Mesendoderm (in vitro differentiated cells): ENCODE measurements at regions not wholly inside any gene's neighbourhood (a gene's known extent, or its start where the extent isn't known, plus 50 kb on each side); places are given as distances from the start of the nearest gene placed in this dataset.

Experiments
- DNase-seq: peaks from one replicate; pipeline ENCODE4 v3.0.0; 2013
- H2AK5ac ChIP-seq: 2 replicates; pipeline ENCODE4 v1.6.1; 2013; ENCODE audit warnings: low read length, inconsistent platforms
- H2BK120ac ChIP-seq: 2 replicates; pipeline ENCODE4 v1.6.1; 2013; ENCODE audit warnings: low read depth, mild to moderate bottlenecking, low read length, moderate library complexity, mixed read lengths
- H2BK15ac ChIP-seq: replicated peaks from 2 replicates; pipeline ENCODE4 v1.6.1; 2013; ENCODE audit warnings: low read depth, mild to moderate bottlenecking, moderate library complexity
- H2BK5ac ChIP-seq: 2 replicates; pipeline ENCODE4 v1.6.1; 2013; ENCODE audit warnings: low read length, inconsistent platforms
- H3K18ac ChIP-seq: 2 replicates; pipeline ENCODE4 v1.6.1; 2013; ENCODE audit warnings: mild to moderate bottlenecking, low read length, mixed read lengths
- H3K23ac ChIP-seq: one replicate; pipeline ENCODE4 v1.6.1; 2013; ENCODE audit warnings: low read length
- H3K27ac ChIP-seq: 2 replicates; pipeline ENCODE4 v1.5.1; 2013; ENCODE audit warnings: low read depth, mild to moderate bottlenecking, inconsistent platforms, low read length, moderate library complexity
- H3K27me3 ChIP-seq: 2 replicates; pipeline ENCODE4 v1.6.1; 2013; ENCODE audit warnings: low read length, control low read depth, mild to moderate bottlenecking, inconsistent platforms; ENCODE audit not compliant: insufficient read depth, poor library complexity
- H3K36me3 ChIP-seq: 2 replicates; pipeline ENCODE4 v1.6.1; 2013; ENCODE audit warnings: low read length, inconsistent platforms; ENCODE audit not compliant: control insufficient read depth, insufficient read depth
- H3K4ac ChIP-seq: one replicate; pipeline ENCODE4 v1.6.1; 2013; ENCODE audit warnings: low read depth, mild to moderate bottlenecking, low read length, moderate library complexity
- H3K4me1 ChIP-seq: 2 replicates; pipeline ENCODE4 v1.6.1; 2013; ENCODE audit warnings: low read depth, low read length, inconsistent platforms; ENCODE audit not compliant: control insufficient read depth
- H3K4me2 ChIP-seq: 2 replicates; pipeline ENCODE4 v1.6.1; 2013; ENCODE audit warnings: low read length
- H3K4me3 ChIP-seq: 2 replicates; pipeline ENCODE4 v1.5.1; 2013; ENCODE audit warnings: mild to moderate bottlenecking, low read length
- H3K56ac ChIP-seq: one replicate; pipeline ENCODE4 v1.6.1; 2013; ENCODE audit warnings: low read length
- H3K79me1 ChIP-seq: 2 replicates; pipeline ENCODE4 v1.6.1; 2013; ENCODE audit warnings: low read length, inconsistent platforms
- H3K79me2 ChIP-seq: 2 replicates; pipeline ENCODE4 v1.6.1; 2013; ENCODE audit warnings: mild to moderate bottlenecking, low read length; ENCODE audit not compliant: control insufficient read depth, insufficient read depth
- H3K9ac ChIP-seq: 2 replicates; pipeline ENCODE4 v1.6.1; 2013; ENCODE audit warnings: low read length, inconsistent platforms
- H4K5ac ChIP-seq: one replicate; pipeline ENCODE4 v1.6.1; 2013; ENCODE audit warnings: low read length
- H4K8ac ChIP-seq: one replicate; pipeline ENCODE4 v1.6.1; 2013; ENCODE audit warnings: low read depth, mild to moderate bottlenecking, control low read depth, low read length, moderate library complexity
- WGBS: extraction: QIAGEN DNeasy Blood & Tissue Kit; methylation state at CpG from one replicate; pipeline ENCODE4 v1.1.7; 2013; ENCODE audit warnings: low lambda C conversion rate, missing lambda C conversion rate; ENCODE audit not compliant: insufficient coverage; ENCODE audit errors: extremely low coverage; 5-methylcytosine and 5-hydroxymethylcytosine counted together

DNA sequence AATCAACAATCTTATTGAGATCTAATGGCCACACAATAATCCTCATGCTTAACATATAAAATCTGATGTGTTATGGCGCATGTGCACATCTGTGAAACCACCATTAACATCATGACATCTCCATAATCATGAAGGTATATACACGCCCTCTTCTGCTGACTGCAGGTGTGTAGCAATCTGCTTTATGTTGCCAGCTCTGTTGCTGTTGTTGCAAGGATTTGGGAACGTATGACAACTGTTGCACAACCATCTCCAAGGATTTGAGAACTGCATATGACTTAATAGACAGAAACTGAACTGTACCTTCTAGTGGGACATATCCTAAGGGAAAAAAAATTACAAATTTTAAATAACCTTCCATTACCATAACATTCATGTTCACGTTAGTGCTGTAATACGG, 243.5 kb upstream of the HSFY2 start:
- H3K4ac ChIP-seq = no peak overlapping the region
- H3K4me3 ChIP-seq = no peak overlapping the region
- no peak overlapping the region for H2BK15ac ChIP-seq
- no peak overlapping the region for H4K5ac ChIP-seq
- H3K79me2 ChIP-seq = no peaks in the 10 kb centered on the region
- no peaks in the 10 kb centered on the region for H3K4me1 ChIP-seq
- H3K4me2 ChIP-seq = no peak overlapping the region
- H2BK5ac ChIP-seq = no peak overlapping the region
- no peak overlapping the region for H3K27ac ChIP-seq
- H3K56ac ChIP-seq = no peak overlapping the region
- no peak for DNase-seq
- no peaks in the 10 kb centered on the region for H3K79me1 ChIP-seq
- H3K36me3 ChIP-seq = no peaks in the 10 kb centered on the region
- no peaks in the 10 kb centered on the region for H3K27me3 ChIP-seq
- H3K23ac ChIP-seq = no peak overlapping the region
- no peak overlapping the region for H3K9ac ChIP-seq
- no peak overlapping the region for H4K8ac ChIP-seq
- H3K18ac ChIP-seq = no peak overlapping the region
- WGBS = no CpG with 5 or more reads among the region's 5 CpGs
- H2AK5ac ChIP-seq = no peak overlapping the region
- no peak overlapping the region for H2BK120ac ChIP-seq

DNA sequence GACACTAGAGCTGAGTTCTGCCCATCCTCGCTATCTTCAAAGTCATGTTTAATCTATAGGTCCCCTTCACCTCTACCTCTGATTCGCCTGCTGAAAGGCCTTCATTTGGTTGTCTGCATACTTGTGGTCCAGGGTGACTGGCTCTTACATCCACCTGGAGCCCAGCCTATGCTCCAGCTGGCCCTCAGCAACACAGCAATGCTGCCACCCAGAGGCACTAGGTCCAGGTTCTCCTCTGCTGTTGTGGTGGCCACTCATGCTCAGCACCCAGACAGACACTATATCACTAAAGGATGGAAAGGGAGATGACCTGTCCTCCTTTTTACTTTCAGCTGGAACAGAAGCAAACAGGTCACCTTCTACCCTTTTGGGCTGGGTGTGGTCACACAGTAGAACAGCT, 242.3 kb upstream of the HSFY2 start:
- Histone ChIP-seq H3K27me3 (no peaks in the 10 kb centered on the region), H3K4me1 (no peaks in the 10 kb centered on the region), H3K18ac (no peak overlapping the region), H4K5ac (no peak overlapping the region), H3K79me1 (no peaks in the 10 kb centered on the region), H2BK120ac (no peak overlapping the region), H2BK5ac (no peak overlapping the region), H3K36me3 (no peaks in the 10 kb centered on the region), H3K4me2 (no peak overlapping the region), H3K9ac (no peak overlapping the region), H3K23ac (no peak overlapping the region), H2AK5ac (no peak overlapping the region), H3K4me3 (no peak overlapping the region), H2BK15ac (no peak overlapping the region), H3K4ac (no peak overlapping the region), H3K79me2 (no peaks in the 10 kb centered on the region), H3K56ac (no peak overlapping the region), H3K27ac (no peak overlapping the region), H4K8ac (no peak overlapping the region)
- peak; percentile 58 for DNase-seq
- WGBS = no CpG with 5 or more reads among the region's 2 CpGs

DNA sequence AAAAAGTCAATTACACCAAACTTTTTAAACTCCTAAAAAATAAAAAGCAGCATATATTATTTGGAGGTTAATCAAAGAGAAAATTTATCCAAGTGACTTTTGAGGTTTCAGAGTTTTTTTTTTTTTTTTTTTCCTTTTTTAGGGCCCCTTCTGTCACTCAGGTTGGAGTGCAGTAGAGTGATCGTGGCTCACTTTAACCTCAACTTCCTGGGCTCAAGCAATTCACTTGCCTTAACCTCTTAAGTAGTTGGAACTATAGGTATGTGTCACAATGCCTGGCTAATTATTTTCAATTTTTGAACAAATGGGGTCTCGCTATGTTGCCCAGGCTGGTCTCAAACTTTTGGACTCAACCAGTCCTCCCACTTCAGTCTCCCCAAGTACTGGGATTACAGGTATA, 241.7 kb upstream of the HSFY2 start:
- WGBS = no CpG with 5 or more reads among the region's 2 CpGs
- Histone ChIP-seq H3K4me2 (no peak overlapping the region), H2BK5ac (no peak overlapping the region), H3K4me1 (no peaks in the 10 kb centered on the region), H3K79me2 (no peaks in the 10 kb centered on the region), H3K4ac (no peak overlapping the region), H3K23ac (no peak overlapping the region), H3K4me3 (no peak overlapping the region), H3K9ac (no peak overlapping the region), H3K27me3 (no peaks in the 10 kb centered on the region), H3K56ac (no peak overlapping the region), H2BK120ac (no peak overlapping the region), H3K18ac (no peak overlapping the region), H3K27ac (no peak overlapping the region), H3K79me1 (no peaks in the 10 kb centered on the region), H2AK5ac (no peak overlapping the region), H4K5ac (no peak overlapping the region), H2BK15ac (no peak overlapping the region), H4K8ac (no peak overlapping the region), H3K36me3 (no peaks in the 10 kb centered on the region)
- DNase-seq = no peak

DNA sequence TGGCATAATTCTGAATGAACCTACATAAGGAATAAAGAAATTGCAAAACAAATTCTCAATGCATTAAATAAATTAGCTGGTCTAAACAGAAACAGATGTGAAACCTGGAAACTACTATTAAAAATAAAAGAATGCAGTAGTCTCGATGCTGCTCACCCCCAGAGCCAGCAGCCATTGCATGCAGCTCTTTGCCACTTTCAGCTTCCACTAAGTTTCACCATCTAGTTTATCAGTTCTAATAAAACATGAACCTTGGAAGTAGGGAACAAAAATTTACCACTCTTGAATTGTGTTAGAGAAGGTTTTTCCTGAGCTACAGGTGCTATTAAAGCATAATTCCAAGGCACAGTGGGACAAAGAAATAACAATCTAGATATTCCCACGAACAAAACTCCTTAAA, 239.4 kb upstream of the HSFY2 start:
- no peak overlapping the region for H2AK5ac ChIP-seq
- H3K27ac ChIP-seq = no peak overlapping the region
- no peak overlapping the region for H3K56ac ChIP-seq
- H3K36me3 ChIP-seq = no peaks in the 10 kb centered on the region
- DNase-seq = no peak
- H3K4ac ChIP-seq = no peak overlapping the region
- H3K79me2 ChIP-seq = no peaks in the 10 kb centered on the region
- no peak overlapping the region for H2BK5ac ChIP-seq
- H2BK120ac ChIP-seq = no peak overlapping the region
- H3K79me1 ChIP-seq = no peaks in the 10 kb centered on the region
- no peaks in the 10 kb centered on the region for H3K27me3 ChIP-seq
- no peak overlapping the region for H4K5ac ChIP-seq
- H3K18ac ChIP-seq = no peak overlapping the region
- H3K4me1 ChIP-seq = no peaks in the 10 kb centered on the region
- no peak overlapping the region for H3K23ac ChIP-seq
- H3K4me2 ChIP-seq = no peak overlapping the region
- H2BK15ac ChIP-seq = no peak overlapping the region
- no peak overlapping the region for H3K9ac ChIP-seq
- no peak overlapping the region for H4K8ac ChIP-seq
- no CpG with 5 or more reads among the region's 2 CpGs for WGBS
- no peak overlapping the region for H3K4me3 ChIP-seq

DNA sequence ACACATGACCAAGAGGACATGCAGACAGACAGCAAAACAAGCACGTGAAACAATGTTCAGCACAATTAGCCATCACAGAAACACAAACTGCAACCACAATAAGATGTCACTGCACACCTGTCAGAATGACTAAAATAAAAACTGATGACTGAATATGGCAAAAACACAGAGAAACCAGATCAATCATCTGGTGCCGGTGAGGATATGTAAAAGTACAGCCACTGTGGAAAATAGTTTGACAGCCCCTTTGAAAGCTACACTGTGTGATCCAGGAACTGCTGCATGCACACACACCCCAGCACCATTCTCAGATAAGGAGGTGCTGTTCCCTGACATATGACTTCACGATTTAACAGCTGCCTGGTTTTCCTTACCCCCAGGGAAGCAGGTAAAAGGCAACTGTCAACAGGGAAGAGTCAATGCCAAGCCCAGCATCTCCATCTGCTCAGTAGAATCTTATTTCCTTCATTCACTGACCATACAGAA, 238.1 kb upstream of the HSFY2 start:
- Histone ChIP-seq H3K27ac (no peak overlapping the region), H3K79me1 (no peaks in the 10 kb centered on the region), H3K4me1 (no peaks in the 10 kb centered on the region), H2AK5ac (no peak overlapping the region), H4K5ac (no peak overlapping the region), H3K79me2 (no peaks in the 10 kb centered on the region), H3K23ac (no peak overlapping the region), H3K9ac (no peak overlapping the region), H2BK120ac (no peak overlapping the region), H3K36me3 (no peaks in the 10 kb centered on the region), H2BK15ac (no peak overlapping the region), H4K8ac (no peak overlapping the region), H3K18ac (no peak overlapping the region), H3K4me2 (no peak overlapping the region), H3K56ac (no peak overlapping the region), H2BK5ac (no peak overlapping the region), H3K4ac (no peak overlapping the region), H3K4me3 (no peak overlapping the region), H3K27me3 (no peaks in the 10 kb centered on the region)
- no CpG with 5 or more reads among the region's 3 CpGs for WGBS
- DNase-seq = no peak

DNA sequence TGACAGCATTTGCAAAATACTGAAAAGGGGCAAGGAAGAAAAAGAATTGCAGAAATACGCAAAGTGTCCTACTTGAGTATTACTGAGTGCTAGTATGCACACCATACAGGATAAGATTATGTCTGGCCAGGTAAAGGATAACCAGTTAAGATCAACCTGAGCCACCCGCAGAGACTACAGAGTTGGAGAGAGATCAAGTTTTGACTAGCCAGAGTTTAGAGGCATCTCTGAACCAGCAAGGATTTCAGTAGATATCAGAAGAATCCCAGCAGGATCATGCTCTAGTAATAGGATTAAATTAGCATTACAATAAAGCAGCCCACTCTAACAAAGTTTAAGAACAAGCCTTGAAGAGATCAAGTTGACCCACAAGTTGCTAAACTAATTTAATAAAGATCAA, 232.7 kb upstream of the HSFY2 start:
- no peak overlapping the region for H2BK120ac ChIP-seq
- H2BK15ac ChIP-seq = no peak overlapping the region
- peak; percentile 49 for DNase-seq
- H3K4me1 ChIP-seq = no peaks in the 10 kb centered on the region
- no peaks in the 10 kb centered on the region for H3K79me1 ChIP-seq
- H3K4me3 ChIP-seq = no peak overlapping the region
- no peak overlapping the region for H3K27ac ChIP-seq
- WGBS = no CpG with 5 or more reads among the region's 2 CpGs
- no peak overlapping the region for H2AK5ac ChIP-seq
- no peak overlapping the region for H4K5ac ChIP-seq
- no peak overlapping the region for H3K56ac ChIP-seq
- H3K18ac ChIP-seq = no peak overlapping the region
- no peak overlapping the region for H3K9ac ChIP-seq
- H2BK5ac ChIP-seq = no peak overlapping the region
- H3K27me3 ChIP-seq = no peaks in the 10 kb centered on the region
- H3K36me3 ChIP-seq = no peaks in the 10 kb centered on the region
- H3K4me2 ChIP-seq = no peak overlapping the region
- no peak overlapping the region for H3K23ac ChIP-seq
- H3K4ac ChIP-seq = no peak overlapping the region
- H4K8ac ChIP-seq = no peak overlapping the region
- no peaks in the 10 kb centered on the region for H3K79me2 ChIP-seq
